ENCODE measurements at regions not wholly inside any gene's neighbourhood (a gene's known extent, or its start where the extent isn't known, plus 50 kb on each side); places are given as distances from the start of the nearest gene placed in this dataset.
"Not testable (repeated sequence)": the region's sequence is repeated elsewhere in the genome, so short reads cannot be mapped to it uniquely, and the experiment has no call there.

- intact Hi-C loops (cut with DNase I), result no loop called here
- H3K36me3 ChIP-seq, result no peaks in the 10 kb centered on the region
- no peak for DNase-seq
- no peaks in the 10 kb centered on the region for H3K27me3 ChIP-seq
- no peak overlapping the region for H3K27ac ChIP-seq
- 91 to 96% methylated on average over 3 of the region's 3 CpGs for WGBS, 2 donors
- H3K9me3 ChIP-seq, result no peaks in the 10 kb centered on the region
- H3K4me3 ChIP-seq, result no peak overlapping the region
- H3K4me1 ChIP-seq, result peaks cover 0 to 3% (median 0%) of the 10 kb centered on the region in 3 donors
- TF ChIP-seq, protein P1, sequence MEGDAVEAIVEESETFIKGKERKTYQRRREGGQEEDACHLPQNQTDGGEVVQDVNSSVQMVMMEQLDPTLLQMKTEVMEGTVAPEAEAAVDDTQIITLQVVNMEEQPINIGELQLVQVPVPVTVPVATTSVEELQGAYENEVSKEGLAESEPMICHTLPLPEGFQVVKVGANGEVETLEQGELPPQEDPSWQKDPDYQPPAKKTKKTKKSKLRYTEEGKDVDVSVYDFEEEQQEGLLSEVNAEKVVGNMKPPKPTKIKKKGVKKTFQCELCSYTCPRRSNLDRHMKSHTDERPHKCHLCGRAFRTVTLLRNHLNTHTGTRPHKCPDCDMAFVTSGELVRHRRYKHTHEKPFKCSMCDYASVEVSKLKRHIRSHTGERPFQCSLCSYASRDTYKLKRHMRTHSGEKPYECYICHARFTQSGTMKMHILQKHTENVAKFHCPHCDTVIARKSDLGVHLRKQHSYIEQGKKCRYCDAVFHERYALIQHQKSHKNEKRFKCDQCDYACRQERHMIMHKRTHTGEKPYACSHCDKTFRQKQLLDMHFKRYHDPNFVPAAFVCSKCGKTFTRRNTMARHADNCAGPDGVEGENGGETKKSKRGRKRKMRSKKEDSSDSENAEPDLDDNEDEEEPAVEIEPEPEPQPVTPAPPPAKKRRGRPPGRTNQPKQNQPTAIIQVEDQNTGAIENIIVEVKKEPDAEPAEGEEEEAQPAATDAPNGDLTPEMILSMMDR (IDR thresholded peaks at IDR 0.05), result no peak
- TF ChIP-seq POLR2A (IDR thresholded peaks at IDR 0.05), result no peak
These were observed 67.8 kb upstream of the LSM6 start for GRCh38 chr4:146107587-146108240.

DNA sequence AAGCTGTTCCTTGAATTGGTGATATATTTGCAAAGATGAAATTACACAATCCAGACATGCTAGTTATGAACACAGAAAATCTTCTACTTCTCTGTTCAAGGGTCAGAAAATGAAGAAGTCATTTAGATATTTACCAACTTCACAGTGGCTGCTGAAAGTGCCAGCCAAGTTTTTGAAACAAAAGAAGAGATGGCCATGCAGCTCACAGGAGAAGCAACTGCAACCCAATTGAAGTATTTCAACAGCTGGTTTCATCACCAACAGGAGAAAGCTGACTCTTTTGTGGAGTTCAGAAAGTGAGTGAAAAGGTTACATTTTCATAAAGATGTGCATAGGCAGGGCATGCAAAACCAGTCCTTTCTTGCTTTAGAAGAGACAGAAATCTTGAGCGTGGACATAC is 70.1 kb upstream of the LSM6 start:
- 43 to 53% methylated on average over 1 of the region's 1 CpG for WGBS, 2 donors
- Histone ChIP-seq H3K4me3 (no peak overlapping the region), H3K27ac (no peak overlapping the region), H3K9me3 (no peaks in the 10 kb centered on the region), H3K27me3 (no peaks in the 10 kb centered on the region), H3K36me3 (no peaks in the 10 kb centered on the region), H3K4me1 (peaks cover 0 to 1% (median 0%) of the 10 kb centered on the region in 3 donors)
- intact Hi-C loops (cut with DNase I), result no loop called here
- no peak for DNase-seq
- no peak for TF ChIP-seq POLR2A (IDR thresholded peaks at IDR 0.05)
- TF ChIP-seq, protein P1 (IDR thresholded peaks at IDR 0.05), result no peak

GRCh38 chr4:146104541-146104940 is 71.0 kb upstream of the LSM6 start:
- H3K4me1 ChIP-seq, result no peaks in the 10 kb centered on the region
- WGBS, 2 donors, result 75 to 78% methylated on average over 4 of the region's 4 CpGs
- DNase-seq, result no peak
- no peak for TF ChIP-seq POLR2A (IDR thresholded peaks at IDR 0.05)
- TF ChIP-seq, protein P1 (IDR thresholded peaks at IDR 0.05), result no peak
- no peaks in the 10 kb centered on the region for H3K27me3 ChIP-seq
- no peaks in the 10 kb centered on the region for H3K36me3 ChIP-seq
- no peak overlapping the region for H3K27ac ChIP-seq
- H3K4me3 ChIP-seq, result no peak overlapping the region
- no peaks in the 10 kb centered on the region for H3K9me3 ChIP-seq
- intact Hi-C loops (cut with DNase I), result no loop called here

- H3K27ac ChIP-seq; intact Hi-C loops (cut with DNase I); H3K36me3 ChIP-seq; H3K9me3 ChIP-seq; H3K27me3 ChIP-seq; H3K4me3 ChIP-seq; DNase-seq; H3K4me1 ChIP-seq: not testable (repeated sequence)
- 88 to 95% methylated on average over 9 of the region's 9 CpGs for WGBS, 2 donors
These were observed 71.5 kb upstream of the LSM6 start for GRCh38 chr4:146104052-146104451.

DNA sequence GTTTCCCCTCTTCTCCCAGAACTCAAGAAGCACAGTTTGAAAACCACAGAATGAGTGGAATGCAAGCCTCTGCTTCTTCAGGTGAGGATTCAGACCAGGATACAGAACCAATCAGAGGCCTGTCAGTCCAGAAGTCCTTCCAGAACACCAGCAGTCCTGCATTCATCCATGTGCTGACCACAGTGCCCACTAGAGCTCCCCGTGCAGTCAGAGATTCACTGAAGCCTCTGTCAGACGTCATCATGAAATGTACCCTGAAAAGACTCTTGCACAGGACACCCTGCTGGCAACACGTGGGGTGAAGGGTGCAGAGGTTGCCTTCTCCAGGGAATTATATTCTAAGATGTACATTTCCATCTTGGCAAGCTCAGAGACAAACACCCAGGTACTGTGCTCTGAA is 75.9 kb upstream of the LSM6 start:
- H3K4me1 ChIP-seq, result no peaks in the 10 kb centered on the region
- H3K36me3 ChIP-seq, result no peaks in the 10 kb centered on the region
- 30 to 36% methylated on average over 1 to 2 of the region's 3 CpGs for WGBS, 2 donors
- H3K27me3 ChIP-seq, result no peaks in the 10 kb centered on the region
- H3K4me3 ChIP-seq, result no peak overlapping the region
- TF ChIP-seq, protein P1 (IDR thresholded peaks at IDR 0.05), result no peak
- no peak for TF ChIP-seq POLR2A (IDR thresholded peaks at IDR 0.05)
- H3K9me3 ChIP-seq, result no peaks in the 10 kb centered on the region
- H3K27ac ChIP-seq, result no peak overlapping the region
- no peak for DNase-seq
- intact Hi-C loops (cut with DNase I), result loop anchor here (10.0 kb wide), 1 partner anchor 815 kb away; no protein-coding TSS in a partner anchor

DNA sequence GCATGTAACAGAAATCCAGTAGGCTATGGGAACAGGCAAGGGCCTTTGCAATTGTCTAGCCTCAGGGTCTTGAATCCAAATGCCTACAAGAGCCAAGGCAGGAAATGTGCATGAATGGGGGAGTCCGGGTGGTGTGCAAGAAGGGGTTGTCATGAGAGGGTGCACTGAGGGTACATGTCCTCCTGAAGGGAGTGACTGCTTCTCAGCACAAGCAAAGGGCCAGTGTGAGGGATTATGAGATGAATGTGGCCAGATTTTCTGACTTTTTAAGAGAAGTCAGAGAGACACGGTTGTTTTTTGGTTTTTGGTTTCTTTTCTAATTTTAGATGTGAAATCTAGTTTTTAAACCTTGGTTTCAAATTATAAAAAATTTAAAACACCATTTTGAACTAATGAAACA is 76.5 kb upstream of the LSM6 start:
- Histone ChIP-seq H3K9me3 (no peaks in the 10 kb centered on the region), H3K36me3 (no peaks in the 10 kb centered on the region), H3K4me3 (no peak overlapping the region), H3K4me1 (no peaks in the 10 kb centered on the region), H3K27me3 (no peaks in the 10 kb centered on the region), H3K27ac (no peak overlapping the region)
- no peak for DNase-seq
- WGBS, 2 donors, result 68 to 77% methylated on average over 2 of the region's 2 CpGs
- intact Hi-C loops (cut with DNase I), result loop anchor here (10.0 kb wide), 1 partner anchor 816 kb away; no protein-coding TSS in a partner anchor
- no peak for TF ChIP-seq POLR2A (IDR thresholded peaks at IDR 0.05)
- TF ChIP-seq, protein P1 (IDR thresholded peaks at IDR 0.05), result no peak

Measured in esophagus squamous epithelium (tissue), 5 donors.